ENCODE measurements at regions not wholly inside any gene's neighbourhood (a gene's known extent, or its start where the extent isn't known, plus 50 kb on each side); places are given as distances from the start of the nearest gene placed in this dataset.
A peak's percentile ranks its signal among the peaks of the same experiment; 100 is the strongest.

DNA sequence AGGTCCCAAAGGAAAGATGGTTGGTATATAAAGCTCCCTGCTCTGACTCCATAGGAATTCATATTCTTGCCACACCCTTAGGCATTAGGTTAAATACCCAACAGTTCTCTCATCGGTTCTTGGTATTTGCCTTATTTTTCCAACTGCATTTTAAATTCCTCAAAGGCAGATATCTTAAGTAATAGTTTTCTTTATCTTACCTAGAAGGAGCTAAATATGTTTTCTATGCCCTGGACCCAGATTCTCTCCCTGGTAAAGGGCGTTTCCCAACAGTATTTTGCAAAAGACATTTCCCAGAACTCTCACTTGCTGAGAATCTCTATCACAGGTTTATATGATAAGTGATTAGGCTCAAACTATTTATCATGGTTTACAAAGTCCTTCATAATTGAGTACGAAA lies 158.6 kb upstream of the BDNF start:
- DNase-seq (ENCODE audit: low read depth) = no peak

- DNase-seq (ENCODE audit: low read depth) = no peak
These were observed 157.3 kb upstream of the BDNF start for GRCh38 chr11:27857588-27857987.

GRCh38 chr11:27857014-27857413 lies 156.8 kb upstream of the BDNF start:
- no peak for DNase-seq (ENCODE audit: low read depth)

- no peak for DNase-seq (ENCODE audit: low read depth)
These were observed 148.2 kb upstream of the BDNF start for GRCh38 chr11:27848423-27848822.

GRCh38 chr11:27847496-27847895 lies 147.2 kb upstream of the BDNF start:
- DNase-seq (ENCODE audit: low read depth) = no peak

- no peak for DNase-seq (ENCODE audit: low read depth)
These were observed 142.0 kb upstream of the BDNF start for GRCh38 chr11:27842290-27842689.

DNA sequence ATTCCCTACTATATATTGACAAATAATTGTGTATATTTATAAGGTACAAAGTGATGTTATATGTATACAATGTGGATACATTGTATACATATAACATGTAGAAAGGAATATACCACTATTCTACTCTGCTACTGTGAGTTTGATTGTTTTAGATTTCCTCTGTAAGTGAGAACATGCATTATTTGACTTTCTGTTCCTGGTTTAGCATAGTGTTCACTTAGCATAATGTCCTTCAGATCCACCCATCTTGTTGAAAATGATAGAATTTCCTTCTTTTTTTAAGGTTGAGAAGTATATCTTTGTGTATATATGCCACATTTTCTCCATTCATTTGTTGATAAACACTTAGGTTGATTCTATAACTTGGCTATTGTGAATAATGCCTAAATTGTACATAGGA lies 140.8 kb upstream of the BDNF start:
- no peak for DNase-seq (ENCODE audit: low read depth)

DNA sequence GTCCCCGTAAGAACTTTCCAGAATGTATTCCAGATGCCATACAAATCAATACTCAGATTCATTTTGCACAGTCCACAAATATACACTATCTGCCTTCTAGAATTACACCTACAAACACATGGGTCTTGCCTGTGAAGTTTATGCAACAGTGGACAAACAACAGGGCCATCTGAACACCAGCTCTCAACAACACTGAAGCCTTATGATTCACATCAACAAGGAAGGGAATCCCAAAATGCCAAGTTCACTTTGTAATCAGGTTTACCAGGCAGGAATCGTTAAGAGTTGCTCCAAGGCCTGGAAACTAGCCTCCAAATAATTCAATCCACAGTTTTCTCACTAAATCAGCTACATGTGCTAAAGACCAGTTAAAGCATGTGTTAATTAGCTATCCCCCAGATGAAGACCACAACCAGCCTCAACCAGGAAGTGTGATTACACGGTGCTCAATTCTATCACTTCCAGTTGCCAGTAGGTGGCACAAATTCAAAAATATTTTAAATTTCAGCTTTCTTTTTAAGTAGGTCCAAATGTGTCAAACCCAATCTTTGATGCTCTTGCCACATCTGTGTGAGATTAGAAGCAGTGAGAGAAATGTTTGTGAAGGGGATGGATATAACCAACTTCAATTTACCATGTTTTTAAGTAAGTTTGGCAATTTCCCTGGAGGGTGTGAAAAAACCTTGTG lies 139.1 kb upstream of the BDNF start:
- DNase-seq (ENCODE audit: low read depth) = peak; percentile 56

DNA sequence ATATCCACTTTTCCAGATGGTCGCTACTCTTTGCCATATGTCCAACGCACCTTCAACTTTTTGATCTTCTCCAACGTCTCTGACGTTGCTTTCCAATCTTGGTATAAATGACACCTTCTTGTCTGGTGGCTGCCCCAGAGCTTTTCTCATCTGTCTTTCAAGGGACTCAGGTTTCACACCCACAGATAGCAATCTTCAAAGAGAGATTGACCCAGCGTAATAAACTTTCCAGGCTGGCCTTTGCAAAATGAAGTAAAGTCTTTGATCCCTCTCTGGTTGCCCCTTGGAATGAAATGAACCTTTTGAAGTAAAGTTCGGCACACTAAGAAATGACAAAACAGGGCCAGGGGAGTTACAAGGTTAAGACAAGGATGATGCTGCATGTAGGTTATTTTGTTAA lies 138.4 kb upstream of the BDNF start:
- no peak for DNase-seq (ENCODE audit: low read depth)

- DNase-seq (ENCODE audit: low read depth) = no peak
These were observed 137.8 kb upstream of the BDNF start for GRCh38 chr11:27837895-27838563.

DNA sequence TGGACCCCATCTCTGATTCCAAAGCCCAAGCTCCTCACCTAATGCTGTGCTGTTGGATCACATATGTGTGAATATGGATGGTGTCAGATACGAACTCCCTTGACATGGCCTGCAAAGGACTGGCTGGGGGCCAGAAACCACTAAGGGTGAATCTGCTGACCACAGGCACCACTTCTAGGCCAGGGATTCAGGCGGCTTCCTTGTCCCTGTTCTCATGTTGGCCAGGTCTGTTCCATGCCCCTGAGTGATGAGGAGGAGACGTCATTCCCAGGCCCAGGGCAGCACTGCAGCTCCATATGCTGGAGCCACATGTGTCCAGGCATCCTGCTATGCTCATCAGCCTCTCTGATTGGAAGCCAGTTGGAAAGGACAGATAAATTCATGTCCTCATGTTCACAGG lies 130.0 kb upstream of the BDNF start:
- DNase-seq (ENCODE audit: low read depth) = no peak

- DNase-seq (ENCODE audit: low read depth) = peak; percentile 13
These were observed 120.0 kb upstream of the BDNF start for GRCh38 chr11:27820249-27820648.

DNA sequence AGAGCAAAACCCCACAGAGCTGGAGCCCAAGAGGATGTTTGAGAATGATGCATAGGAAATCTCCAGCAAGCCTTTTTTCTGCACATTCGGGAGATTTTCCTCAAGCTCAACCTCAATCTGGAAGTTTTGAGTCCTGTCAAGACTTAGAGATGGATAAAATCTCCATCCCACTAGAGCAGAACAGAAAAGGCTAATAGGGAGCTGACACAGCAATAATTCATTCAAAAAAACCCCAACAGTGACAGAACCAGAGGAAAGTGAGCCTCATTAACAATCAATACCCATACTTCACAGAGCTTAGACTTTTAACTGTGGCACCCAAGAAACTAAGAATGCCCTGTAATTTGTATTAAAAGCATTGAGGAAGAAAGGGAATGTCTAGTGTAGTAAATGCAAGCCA lies 115.9 kb upstream of the BDNF start:
- no peak for DNase-seq (ENCODE audit: low read depth)

- DNase-seq (ENCODE audit: low read depth) = no peak
These were observed 112.1 kb upstream of the BDNF start for GRCh38 chr11:27812341-27812740.

DNA sequence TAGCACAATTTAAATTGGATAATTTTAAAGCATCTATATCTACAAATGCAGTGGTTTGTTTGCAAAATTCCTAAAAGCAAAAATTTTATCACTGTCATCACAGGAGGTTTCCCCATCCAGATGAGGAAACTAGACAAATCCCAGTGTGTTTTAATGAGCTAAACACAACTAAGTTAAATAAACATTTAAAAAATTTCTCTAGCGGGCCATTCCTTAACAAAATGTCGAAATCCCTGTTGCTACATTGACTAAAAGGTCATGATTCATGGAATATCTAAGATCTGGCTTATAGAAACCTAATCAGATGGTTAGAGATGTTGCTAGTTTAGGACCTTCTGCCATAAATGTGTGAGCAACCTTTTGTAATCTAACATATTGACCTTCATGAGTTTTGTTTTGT lies 107.3 kb upstream of the BDNF start:
- DNase-seq (ENCODE audit: low read depth) = peak; percentile 78

GRCh38 chr11:27806122-27806521 lies 105.9 kb upstream of the BDNF start:
- DNase-seq (ENCODE audit: low read depth) = no peak

GRCh38 chr11:27795955-27796861 lies 96.0 kb upstream of the BDNF start:
- DNase-seq (ENCODE audit: low read depth) = no peak

GRCh38 chr11:27786864-27787263 lies 86.6 kb upstream of the BDNF start:
- DNase-seq (ENCODE audit: low read depth) = no peak

- no peak for DNase-seq (ENCODE audit: low read depth)
These were observed 86.1 kb upstream of the BDNF start for GRCh38 chr11:27786331-27786730.

DNA sequence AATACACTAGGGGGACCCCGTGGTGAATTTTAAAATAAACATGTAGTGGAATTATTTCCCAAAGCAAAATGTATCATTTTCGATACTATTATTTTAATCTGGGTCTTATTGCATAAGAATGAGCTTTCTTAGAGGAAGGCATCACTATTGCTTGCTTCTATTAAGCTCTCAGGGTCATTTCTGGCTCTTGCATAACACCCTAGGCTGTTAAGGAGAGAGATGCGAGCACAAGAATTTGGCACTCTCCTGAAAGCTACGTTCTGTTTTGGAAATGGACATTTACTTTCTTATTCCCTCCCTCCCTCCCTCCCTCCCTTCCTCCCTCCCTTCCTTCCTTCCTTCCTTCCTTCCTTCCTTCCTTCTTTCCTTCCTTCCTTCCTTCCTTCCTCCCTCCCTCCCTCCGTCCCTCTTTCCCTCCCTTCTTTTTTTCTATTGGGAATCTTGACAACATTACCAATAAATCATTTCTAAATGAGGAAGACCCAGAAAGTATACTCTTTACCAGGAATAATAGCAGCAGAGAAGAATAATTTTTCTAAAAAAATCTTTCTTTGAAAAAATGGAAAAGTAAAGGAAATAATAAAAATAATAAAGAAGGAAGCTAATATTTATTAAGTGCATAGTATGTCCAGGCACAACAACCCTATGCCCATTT lies 83.6 kb upstream of the BDNF start:
- DNase-seq (ENCODE audit: low read depth) = peak; percentile 51

- DNase-seq (ENCODE audit: low read depth) = no peak
These were observed 76.8 kb upstream of the BDNF start for GRCh38 chr11:27777033-27777432.

DNA sequence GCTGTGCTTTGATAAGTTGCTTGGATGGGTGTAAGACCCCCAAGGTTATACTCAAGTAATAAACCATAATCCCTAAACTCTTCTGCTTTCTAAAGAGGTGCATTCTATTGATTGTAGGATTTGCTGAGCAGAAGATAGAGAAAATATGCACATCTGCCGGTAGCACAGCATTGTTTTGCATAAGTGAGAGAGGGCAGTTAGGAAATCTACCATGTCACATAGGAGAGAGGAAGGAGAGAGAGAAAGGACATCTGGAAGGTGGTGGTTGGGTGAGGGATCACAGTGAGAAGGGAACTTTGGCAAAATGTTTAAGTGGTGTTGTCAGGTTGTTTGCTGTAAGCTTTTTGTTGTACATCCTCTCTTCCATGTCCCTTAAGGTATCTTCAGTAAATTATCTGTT lies 73.6 kb upstream of the BDNF start:
- no peak for DNase-seq (ENCODE audit: low read depth)
